ENCODE measurements at regions not wholly inside any gene's neighbourhood (a gene's known extent, or its start where the extent isn't known, plus 50 kb on each side); places are given as distances from the start of the nearest gene placed in this dataset.
A peak's percentile ranks its signal among the peaks of the same experiment; 100 is the strongest.

DNA sequence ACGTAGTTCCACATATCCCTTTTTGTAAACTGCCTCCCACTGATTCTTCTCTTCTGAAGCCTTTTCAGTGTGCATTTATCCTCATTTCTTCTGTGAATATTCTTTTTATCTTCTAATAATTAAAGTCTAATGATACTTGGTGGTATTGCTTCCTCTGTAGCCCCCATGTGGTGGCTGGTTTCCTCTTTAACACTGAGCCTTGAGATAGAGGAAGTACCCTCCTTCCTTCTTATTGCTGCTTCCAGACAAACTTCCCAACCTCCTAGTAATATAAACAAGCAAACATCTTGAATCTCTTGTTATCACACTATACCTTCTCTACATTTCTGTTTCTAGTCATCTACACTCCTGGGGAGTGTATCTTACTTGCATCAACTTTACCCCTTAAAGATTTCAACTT lies 310.5 kb upstream of the GIMD1 start:
- Histone ChIP-seq H3K27me3 (ENCODE audit: control insufficient read depth, insufficient read depth, low read length) (no peaks in the 10 kb centered on the region), H3K27ac (ENCODE audit: low read length) (no peak overlapping the region), H3K9me3 (replicated peaks; ENCODE audit: control insufficient read depth, low read depth, low read length) (no peaks in the 10 kb centered on the region), H3K4me3 (ENCODE audit: low read length) (no peak overlapping the region), H3K4me1 (ENCODE audit: control insufficient read depth, insufficient read depth, low read length) (no peaks in the 10 kb centered on the region), H3K36me3 (ENCODE audit: control insufficient read depth, insufficient read depth, low read length) (no peaks in the 10 kb centered on the region)
- no peak for DNase-seq
- WGBS (ENCODE audit: insufficient coverage) = 100% methylated on average over 1 of the region's 1 CpG

- Histone ChIP-seq H3K9me3 (replicated peaks; ENCODE audit: control insufficient read depth, low read depth, low read length) (no peaks in the 10 kb centered on the region), H3K27me3 (ENCODE audit: control insufficient read depth, insufficient read depth, low read length) (no peaks in the 10 kb centered on the region), H3K36me3 (ENCODE audit: control insufficient read depth, insufficient read depth, low read length) (no peaks in the 10 kb centered on the region), H3K27ac (ENCODE audit: low read length) (no peak overlapping the region), H3K4me3 (ENCODE audit: low read length) (no peak overlapping the region), H3K4me1 (ENCODE audit: control insufficient read depth, insufficient read depth, low read length) (no peaks in the 10 kb centered on the region)
- DNase-seq = peak; percentile 89
Observed at GRCh38 chr4:106677213-106677612, 308.6 kb upstream of the GIMD1 start.

- peak; percentile 65 for DNase-seq
- Histone ChIP-seq H3K4me3 (ENCODE audit: low read length) (no peak overlapping the region), H3K27ac (ENCODE audit: low read length) (no peak overlapping the region)
Observed at GRCh38 chr4:106676173-106676921, 307.8 kb upstream of the GIMD1 start.

DNA sequence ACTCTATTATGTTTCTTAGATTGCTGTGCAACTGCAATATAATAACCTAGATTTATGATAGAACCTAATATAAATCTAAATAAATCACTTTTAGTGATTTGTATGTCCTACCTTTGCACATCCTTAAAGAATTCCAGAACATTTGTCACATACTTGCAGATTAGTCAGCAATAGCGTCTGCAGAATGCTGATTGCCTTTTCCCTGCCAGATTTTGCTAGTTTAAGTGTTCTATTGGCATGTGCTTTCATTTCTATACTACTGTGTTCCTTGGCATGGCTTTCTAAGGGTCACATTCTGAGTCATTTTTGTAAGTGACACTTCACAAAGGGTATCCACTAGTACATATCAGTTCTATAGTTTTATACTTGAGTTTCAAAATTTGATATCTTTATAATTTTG lies 303.1 kb upstream of the GIMD1 start:
- no peaks in the 10 kb centered on the region for H3K9me3 ChIP-seq (replicated peaks; ENCODE audit: control insufficient read depth, low read depth, low read length)
- WGBS (ENCODE audit: insufficient coverage) = no CpG with 5 or more reads among the region's 1 CpG

More at GRCh38 chr4:106676173-106676921, 307.8 kb upstream of the GIMD1 start:
- no CpG with 5 or more reads among the region's 3 CpGs for WGBS (ENCODE audit: insufficient coverage)
- Histone ChIP-seq H3K4me1 (ENCODE audit: control insufficient read depth, insufficient read depth, low read length) (no peaks in the 10 kb centered on the region), H3K9me3 (replicated peaks; ENCODE audit: control insufficient read depth, low read depth, low read length) (no peaks in the 10 kb centered on the region), H3K36me3 (ENCODE audit: control insufficient read depth, insufficient read depth, low read length) (no peaks in the 10 kb centered on the region), H3K27me3 (ENCODE audit: control insufficient read depth, insufficient read depth, low read length) (no peaks in the 10 kb centered on the region)

GRCh38 chr4:106670976-106671375 lies 302.4 kb upstream of the GIMD1 start:
- 100% methylated on average over 1 of the region's 2 CpGs for WGBS (ENCODE audit: insufficient coverage)
- no peaks in the 10 kb centered on the region for H3K27me3 ChIP-seq (ENCODE audit: control insufficient read depth, insufficient read depth, low read length)
- no peaks in the 10 kb centered on the region for H3K9me3 ChIP-seq (replicated peaks; ENCODE audit: control insufficient read depth, low read depth, low read length)
- DNase-seq = no peak
- H3K36me3 ChIP-seq (ENCODE audit: control insufficient read depth, insufficient read depth, low read length) = no peaks in the 10 kb centered on the region
- no peak overlapping the region for H3K27ac ChIP-seq (ENCODE audit: low read length)
- no peaks in the 10 kb centered on the region for H3K4me1 ChIP-seq (ENCODE audit: control insufficient read depth, insufficient read depth, low read length)
- no peak overlapping the region for H3K4me3 ChIP-seq (ENCODE audit: low read length)

More for the DNA sequence above, 303.1 kb upstream of the GIMD1 start:
- Histone ChIP-seq H3K27me3 (ENCODE audit: control insufficient read depth, insufficient read depth, low read length) (no peaks in the 10 kb centered on the region), H3K4me1 (ENCODE audit: control insufficient read depth, insufficient read depth, low read length) (no peaks in the 10 kb centered on the region), H3K4me3 (ENCODE audit: low read length) (no peak overlapping the region), H3K36me3 (ENCODE audit: control insufficient read depth, insufficient read depth, low read length) (no peaks in the 10 kb centered on the region), H3K27ac (ENCODE audit: low read length) (no peak overlapping the region)
- DNase-seq = no peak

- no peaks in the 10 kb centered on the region for H3K27me3 ChIP-seq (ENCODE audit: control insufficient read depth, insufficient read depth, low read length)
- H3K4me3 ChIP-seq (ENCODE audit: low read length) = no peak overlapping the region
- no peaks in the 10 kb centered on the region for H3K36me3 ChIP-seq (ENCODE audit: control insufficient read depth, insufficient read depth, low read length)
- peak; percentile 67 for DNase-seq
- no peaks in the 10 kb centered on the region for H3K9me3 ChIP-seq (replicated peaks; ENCODE audit: control insufficient read depth, low read depth, low read length)
- H3K4me1 ChIP-seq (ENCODE audit: control insufficient read depth, insufficient read depth, low read length) = no peaks in the 10 kb centered on the region
- WGBS (ENCODE audit: insufficient coverage) = no CpG with 5 or more reads among the region's 1 CpG
- H3K27ac ChIP-seq (ENCODE audit: low read length) = no peak overlapping the region
Observed at GRCh38 chr4:106659371-106659770, 290.8 kb upstream of the GIMD1 start.

- Histone ChIP-seq H3K27ac (ENCODE audit: low read length) (no peak overlapping the region), H3K9me3 (replicated peaks; ENCODE audit: control insufficient read depth, low read depth, low read length) (no peaks in the 10 kb centered on the region), H3K36me3 (ENCODE audit: control insufficient read depth, insufficient read depth, low read length) (no peaks in the 10 kb centered on the region), H3K4me3 (ENCODE audit: low read length) (no peak overlapping the region), H3K4me1 (ENCODE audit: control insufficient read depth, insufficient read depth, low read length) (no peaks in the 10 kb centered on the region), H3K27me3 (ENCODE audit: control insufficient read depth, insufficient read depth, low read length) (no peaks in the 10 kb centered on the region)
- no peak for DNase-seq
- no CpG with 5 or more reads among the region's 2 CpGs for WGBS (ENCODE audit: insufficient coverage)
Observed at GRCh38 chr4:106652095-106652494, 283.5 kb upstream of the GIMD1 start.

DNA sequence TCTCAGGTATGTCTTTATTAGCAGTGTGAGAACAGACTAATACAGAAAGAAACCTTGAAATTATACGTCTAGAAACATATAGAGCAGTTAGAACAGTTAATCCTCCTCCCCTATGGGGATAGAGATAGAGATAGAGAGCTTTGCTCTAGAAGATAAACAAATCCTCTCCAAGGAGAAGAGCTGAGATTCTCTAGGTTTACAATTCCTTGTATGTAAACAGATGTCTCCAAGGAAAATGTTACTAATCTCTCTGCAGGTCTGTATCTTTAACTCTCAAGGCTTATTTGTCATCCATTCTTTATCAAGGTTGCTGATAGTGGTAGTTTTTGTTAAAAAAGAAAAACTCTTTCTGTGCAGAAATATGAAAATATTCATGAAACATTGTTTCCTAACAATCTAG lies 282.1 kb upstream of the GIMD1 start:
- no peaks in the 10 kb centered on the region for H3K27me3 ChIP-seq (ENCODE audit: control insufficient read depth, insufficient read depth, low read length)
- no peak overlapping the region for H3K27ac ChIP-seq (ENCODE audit: low read length)
- no peak overlapping the region for H3K4me3 ChIP-seq (ENCODE audit: low read length)
- DNase-seq = no peak
- H3K36me3 ChIP-seq (ENCODE audit: control insufficient read depth, insufficient read depth, low read length) = no peaks in the 10 kb centered on the region
- WGBS (ENCODE audit: insufficient coverage) = no CpG with 5 or more reads among the region's 1 CpG
- H3K4me1 ChIP-seq (ENCODE audit: control insufficient read depth, insufficient read depth, low read length) = no peaks in the 10 kb centered on the region
- H3K9me3 ChIP-seq (replicated peaks; ENCODE audit: control insufficient read depth, low read depth, low read length) = no peaks in the 10 kb centered on the region

GRCh38 chr4:106647451-106647850 lies 278.9 kb upstream of the GIMD1 start:
- Histone ChIP-seq H3K9me3 (replicated peaks; ENCODE audit: control insufficient read depth, low read depth, low read length) (no peaks in the 10 kb centered on the region), H3K4me3 (ENCODE audit: low read length) (no peak overlapping the region), H3K27ac (ENCODE audit: low read length) (no peak overlapping the region), H3K36me3 (ENCODE audit: control insufficient read depth, insufficient read depth, low read length) (no peaks in the 10 kb centered on the region), H3K27me3 (ENCODE audit: control insufficient read depth, insufficient read depth, low read length) (no peaks in the 10 kb centered on the region), H3K4me1 (ENCODE audit: control insufficient read depth, insufficient read depth, low read length) (no peaks in the 10 kb centered on the region)
- no peak for DNase-seq

DNA sequence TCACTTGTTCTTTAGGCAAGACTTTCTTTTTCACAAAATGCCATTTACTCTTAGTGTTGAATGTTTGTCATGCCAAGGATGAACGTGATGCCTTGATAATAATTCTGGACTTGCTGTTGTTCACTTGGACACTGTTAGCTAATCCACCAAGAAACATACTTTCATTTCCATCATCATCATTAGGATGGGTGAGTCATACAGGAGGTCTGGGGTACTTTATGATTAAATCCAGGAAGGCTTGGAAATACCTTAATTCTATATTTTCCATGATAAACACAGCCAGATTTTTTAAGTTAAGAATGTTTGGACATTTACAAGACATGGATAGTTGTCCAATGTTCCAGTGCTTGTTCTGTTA lies 260.7 kb upstream of the GIMD1 start:
- Histone ChIP-seq H3K27me3 (ENCODE audit: control insufficient read depth, insufficient read depth, low read length) (no peaks in the 10 kb centered on the region), H3K27ac (ENCODE audit: low read length) (no peak overlapping the region), H3K4me1 (ENCODE audit: control insufficient read depth, insufficient read depth, low read length) (no peaks in the 10 kb centered on the region), H3K4me3 (ENCODE audit: low read length) (no peak overlapping the region), H3K9me3 (replicated peaks; ENCODE audit: control insufficient read depth, low read depth, low read length) (no peaks in the 10 kb centered on the region), H3K36me3 (ENCODE audit: control insufficient read depth, insufficient read depth, low read length) (no peaks in the 10 kb centered on the region)
- peak; percentile 65 for DNase-seq
- WGBS (ENCODE audit: insufficient coverage) = no CpG with 5 or more reads among the region's 1 CpG
